ENCODE measurements at regions not wholly inside any gene's neighbourhood (a gene's known extent, or its start where the extent isn't known, plus 50 kb on each side); places are given as distances from the start of the nearest gene placed in this dataset.

DNA sequence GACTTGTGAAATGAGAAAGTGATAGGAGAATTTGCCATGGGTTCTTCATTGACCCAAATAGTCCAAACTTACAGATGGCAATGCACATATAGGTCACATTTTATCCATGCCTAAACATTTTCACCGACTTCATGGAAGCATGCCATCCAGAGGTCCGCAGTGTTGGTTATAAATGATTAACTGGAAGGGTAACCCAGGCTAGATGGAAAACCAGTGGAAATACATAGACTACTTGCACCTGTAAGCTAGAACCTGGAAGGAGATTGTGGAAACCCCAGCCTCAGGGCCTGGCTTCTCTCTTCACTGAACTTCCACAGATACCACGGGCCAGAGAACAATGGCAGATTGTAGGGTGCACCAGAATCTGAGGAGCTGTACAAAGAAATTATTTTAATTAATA lies 103.8 kb upstream of the SYNDIG1 start:
- Histone ChIP-seq H3K27ac (no peak overlapping the region), H3K4me3 (no peak overlapping the region), H3K27me3 (no peaks in the 10 kb centered on the region), H3K4me1 (no peaks in the 10 kb centered on the region), H3K36me3 (no peaks in the 10 kb centered on the region), H3K9me3 (peaks cover 0 to 13% (median 4%) of the 10 kb centered on the region in 4 donors)
- 77 to 87% methylated on average over 3 of the region's 3 CpGs for WGBS, 2 donors
- no peak for ATAC-seq (ENCODE audit: low FRiP score in 2 of 2)
- TF ChIP-seq POLR2AphosphoS5 (IDR thresholded peaks at IDR 0.05) (no peak), EP300 (IDR thresholded peaks at IDR 0.05) (no peak), POLR2A (IDR thresholded peaks at IDR 0.05) (no peak)
- TF ChIP-seq, protein P1, sequence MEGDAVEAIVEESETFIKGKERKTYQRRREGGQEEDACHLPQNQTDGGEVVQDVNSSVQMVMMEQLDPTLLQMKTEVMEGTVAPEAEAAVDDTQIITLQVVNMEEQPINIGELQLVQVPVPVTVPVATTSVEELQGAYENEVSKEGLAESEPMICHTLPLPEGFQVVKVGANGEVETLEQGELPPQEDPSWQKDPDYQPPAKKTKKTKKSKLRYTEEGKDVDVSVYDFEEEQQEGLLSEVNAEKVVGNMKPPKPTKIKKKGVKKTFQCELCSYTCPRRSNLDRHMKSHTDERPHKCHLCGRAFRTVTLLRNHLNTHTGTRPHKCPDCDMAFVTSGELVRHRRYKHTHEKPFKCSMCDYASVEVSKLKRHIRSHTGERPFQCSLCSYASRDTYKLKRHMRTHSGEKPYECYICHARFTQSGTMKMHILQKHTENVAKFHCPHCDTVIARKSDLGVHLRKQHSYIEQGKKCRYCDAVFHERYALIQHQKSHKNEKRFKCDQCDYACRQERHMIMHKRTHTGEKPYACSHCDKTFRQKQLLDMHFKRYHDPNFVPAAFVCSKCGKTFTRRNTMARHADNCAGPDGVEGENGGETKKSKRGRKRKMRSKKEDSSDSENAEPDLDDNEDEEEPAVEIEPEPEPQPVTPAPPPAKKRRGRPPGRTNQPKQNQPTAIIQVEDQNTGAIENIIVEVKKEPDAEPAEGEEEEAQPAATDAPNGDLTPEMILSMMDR (IDR thresholded peaks at IDR 0.05): no peak
- DNase-seq: no peak

DNA sequence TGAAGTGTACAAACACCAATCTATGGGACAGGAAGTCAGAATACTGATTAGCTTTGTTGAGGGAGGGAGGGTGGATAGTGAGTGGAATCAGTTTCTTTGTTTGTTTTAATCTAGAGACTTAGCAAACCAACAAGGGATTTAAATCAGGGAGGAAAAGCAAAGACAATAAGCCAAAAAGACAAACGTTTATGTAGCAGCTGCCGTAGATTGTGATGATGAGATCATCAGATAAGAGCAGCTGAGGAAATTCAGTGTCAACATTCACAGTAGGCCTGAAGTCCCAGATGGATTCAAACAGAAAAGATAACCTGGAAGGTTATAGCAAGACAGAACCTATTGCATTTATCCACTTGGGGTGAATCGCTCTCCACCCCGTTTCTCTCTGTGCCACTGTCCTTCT lies 104.9 kb upstream of the SYNDIG1 start:
- no peaks in the 10 kb centered on the region for H3K36me3 ChIP-seq
- no peak for ATAC-seq (ENCODE audit: low FRiP score in 2 of 2)
- H3K4me1 ChIP-seq: no peaks in the 10 kb centered on the region
- TF ChIP-seq, protein P1 (IDR thresholded peaks at IDR 0.05): no peak
- H3K9me3 ChIP-seq: peaks cover 0 to 13% (median 4%) of the 10 kb centered on the region in 4 donors
- H3K27ac ChIP-seq: no peak overlapping the region
- WGBS, 2 donors: 30 to 36% methylated on average over 4 of the region's 4 CpGs
- H3K27me3 ChIP-seq: no peaks in the 10 kb centered on the region
- H3K4me3 ChIP-seq: no peak overlapping the region
- no peak for DNase-seq

DNA sequence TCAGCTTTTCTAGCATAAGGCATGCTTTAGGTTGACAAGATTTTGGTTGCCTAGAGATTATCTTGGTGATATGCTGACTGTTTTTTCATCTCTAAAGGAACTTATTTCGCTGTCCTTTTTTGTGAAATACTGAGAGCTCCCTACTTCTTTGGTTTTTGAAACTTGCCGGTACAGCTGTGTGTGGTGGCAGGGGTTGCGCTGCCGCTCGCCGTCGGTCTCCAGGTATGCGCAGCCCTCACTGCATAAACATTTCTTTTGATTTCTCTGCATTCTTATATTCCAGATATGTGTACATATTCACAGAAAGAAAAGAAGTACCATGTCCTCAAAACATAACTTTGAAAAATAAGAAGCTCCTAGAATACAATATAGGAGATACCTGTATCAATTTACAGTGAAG lies 106.4 kb upstream of the SYNDIG1 start:
- no peak for ATAC-seq (ENCODE audit: low FRiP score in 2 of 2)
- DNase-seq: peak in 1 of 2 donors; percentile 55
- Histone ChIP-seq H3K9me3 (peaks cover 0 to 13% (median 4%) of the 10 kb centered on the region in 4 donors), H3K4me1 (no peaks in the 10 kb centered on the region), H3K36me3 (no peaks in the 10 kb centered on the region), H3K4me3 (no peak overlapping the region), H3K27me3 (no peaks in the 10 kb centered on the region), H3K27ac (no peak overlapping the region)
- 75 to 87% methylated on average over 8 of the region's 8 CpGs for WGBS, 2 donors
- TF ChIP-seq POLR2A (IDR thresholded peaks at IDR 0.05) (no peak), POLR2AphosphoS5 (IDR thresholded peaks at IDR 0.05) (no peak), EP300 (IDR thresholded peaks at IDR 0.05) (no peak)
- TF ChIP-seq, protein P1 (IDR thresholded peaks at IDR 0.05): no peak

DNA sequence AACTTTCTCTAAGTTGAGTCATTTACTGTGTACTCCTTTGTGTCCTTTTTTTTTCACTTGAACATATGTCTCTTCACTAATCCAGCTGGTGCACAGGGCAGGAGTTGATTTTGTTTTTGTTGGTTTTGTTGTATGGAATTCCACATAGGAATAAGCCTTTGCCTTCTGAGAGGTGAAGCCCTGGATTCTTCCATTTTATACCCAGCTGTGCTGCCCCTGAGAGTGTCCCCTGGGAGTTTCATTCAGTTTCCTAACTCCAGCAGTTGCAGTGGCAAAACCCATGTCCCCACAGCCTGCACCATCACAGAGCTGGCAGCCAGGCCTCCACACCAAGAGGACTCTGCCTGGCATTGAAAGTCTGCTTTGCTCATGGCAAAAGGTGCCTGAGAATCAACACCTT lies 107.3 kb upstream of the SYNDIG1 start:
- no peak for DNase-seq
- ATAC-seq (ENCODE audit: low FRiP score in 2 of 2): no peak
- Histone ChIP-seq H3K27ac (no peak overlapping the region), H3K9me3 (peaks cover 0 to 13% (median 4%) of the 10 kb centered on the region in 4 donors), H3K4me1 (no peaks in the 10 kb centered on the region), H3K36me3 (no peaks in the 10 kb centered on the region), H3K4me3 (no peak overlapping the region), H3K27me3 (no peaks in the 10 kb centered on the region)
- TF ChIP-seq, protein P1 (IDR thresholded peaks at IDR 0.05): no peak
- TF ChIP-seq POLR2A (IDR thresholded peaks at IDR 0.05): no peak
- TF ChIP-seq POLR2AphosphoS5 (IDR thresholded peaks at IDR 0.05): no peak
- TF ChIP-seq EP300 (IDR thresholded peaks at IDR 0.05): no peak

DNA sequence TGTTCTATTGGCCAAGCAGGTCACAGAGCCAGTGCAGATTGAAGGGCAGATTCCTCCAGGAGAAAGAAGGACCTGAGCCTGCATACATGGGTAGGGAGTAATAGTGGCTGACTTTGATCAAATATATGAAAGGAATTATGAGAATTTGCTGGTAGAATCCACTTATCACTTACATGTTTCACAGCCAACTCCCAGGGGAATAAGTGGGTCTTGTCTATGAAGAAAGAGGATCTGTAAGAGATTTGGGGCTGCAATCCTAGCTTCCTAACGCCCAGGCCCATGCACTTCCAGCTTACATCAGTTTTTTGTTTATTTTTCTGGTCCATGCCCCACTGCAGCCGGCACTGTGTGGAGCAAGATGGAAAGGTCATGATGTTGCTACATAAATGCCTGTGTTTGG lies 107.9 kb upstream of the SYNDIG1 start:
- Histone ChIP-seq H3K4me1 (no peaks in the 10 kb centered on the region), H3K9me3 (peaks cover 0 to 13% (median 4%) of the 10 kb centered on the region in 4 donors), H3K27ac (no peak overlapping the region), H3K27me3 (no peaks in the 10 kb centered on the region), H3K36me3 (no peaks in the 10 kb centered on the region), H3K4me3 (no peak overlapping the region)
- ATAC-seq (ENCODE audit: low FRiP score in 2 of 2) (no peak), DNase-seq (no peak)
- 77 to 78% methylated on average over 2 of the region's 2 CpGs for WGBS, 2 donors
- TF ChIP-seq EP300 (IDR thresholded peaks at IDR 0.05) (no peak), POLR2A (IDR thresholded peaks at IDR 0.05) (no peak), POLR2AphosphoS5 (IDR thresholded peaks at IDR 0.05) (no peak)
- TF ChIP-seq, protein P1 (IDR thresholded peaks at IDR 0.05): no peak

Data from upper lobe of left lung (tissue), 6 donors.